H9 (cell line): ENCODE measurements at regions not wholly inside any gene's neighbourhood (a gene's known extent, or its start where the extent isn't known, plus 50 kb on each side); places are given as distances from the start of the nearest gene placed in this dataset.

Experiments
- DNase-seq: peaks from one replicate; pipeline ENCODE4 v3.0.0-alpha.2; 2017
- H2AFZ ChIP-seq: one replicate; pipeline ENCODE4 v1.6.1; 2013; ENCODE audit warnings: mild to moderate bottlenecking, low read length, control low read depth, moderate library complexity
- H2AK5ac ChIP-seq: 2 replicates; pipeline ENCODE4 v1.6.1; 2013; ENCODE audit warnings: low read length, control low read depth, mixed read lengths; ENCODE audit not compliant: insufficient read length
- H2BK120ac ChIP-seq: one replicate; pipeline ENCODE4 v1.6.1; 2013; ENCODE audit warnings: low read depth, mild to moderate bottlenecking, low read length, control low read depth, inconsistent platforms; ENCODE audit not compliant: poor library complexity, severe bottlenecking
- H2BK12ac ChIP-seq: 2 replicates; pipeline ENCODE4 v1.6.1; 2013; ENCODE audit warnings: low read length, control low read depth, mixed read lengths, low read depth; ENCODE audit not compliant: insufficient read length
- H2BK15ac ChIP-seq: 2 replicates; pipeline ENCODE4 v1.6.1; 2013; ENCODE audit warnings: low read depth, low read length, control low read depth
- H2BK20ac ChIP-seq: one replicate; pipeline ENCODE4 v1.6.1; 2013; ENCODE audit warnings: low read depth, mild to moderate bottlenecking, low read length, control low read depth, inconsistent platforms; ENCODE audit not compliant: poor library complexity, severe bottlenecking
- H2BK5ac ChIP-seq: 2 replicates; pipeline ENCODE4 v1.6.1; 2013; ENCODE audit warnings: low read length, control low read depth, mixed read lengths; ENCODE audit not compliant: insufficient read length
- H3K14ac ChIP-seq: 2 replicates; pipeline ENCODE4 v1.6.1; 2013; ENCODE audit warnings: low read length, control low read depth; ENCODE audit not compliant: insufficient read depth
- H3K18ac ChIP-seq: 2 replicates; pipeline ENCODE4 v1.6.1; 2013; ENCODE audit warnings: low read depth, mild to moderate bottlenecking, mixed read lengths, low read length, control low read depth; ENCODE audit not compliant: insufficient read length
- H3K23ac ChIP-seq: 2 replicates; pipeline ENCODE4 v1.6.1; 2013; ENCODE audit warnings: low read length, control low read depth, mixed read lengths, low read depth; ENCODE audit not compliant: insufficient read length
- H3K23me2 ChIP-seq: 2 replicates; pipeline ENCODE4 v1.6.1; 2013; ENCODE audit warnings: low read depth, mild to moderate bottlenecking, mixed read lengths, low read length, control low read depth; ENCODE audit not compliant: insufficient read length, poor library complexity, severe bottlenecking
- H3K27ac ChIP-seq: 2 replicates; pipeline ENCODE4 v1.5.1; 2013; ENCODE audit warnings: low read length, control low read depth, mixed read lengths, low read depth; ENCODE audit not compliant: insufficient read length
- H3K27me3 ChIP-seq: 2 replicates; pipeline ENCODE4 v1.6.1; 2013; ENCODE audit warnings: low read length, control low read depth, inconsistent platforms; ENCODE audit not compliant: insufficient read depth
- H3K4ac ChIP-seq: 2 replicates; pipeline ENCODE4 v1.6.1; 2013; ENCODE audit warnings: low read depth, mild to moderate bottlenecking, control low read depth, inconsistent platforms, low read length, moderate library complexity
- H3K4me1 ChIP-seq: 2 replicates; pipeline ENCODE4 v1.6.1; 2013; ENCODE audit warnings: low read length, control low read depth, inconsistent platforms; ENCODE audit not compliant: insufficient read depth
- H3K4me2 ChIP-seq: 2 replicates; pipeline ENCODE4 v1.6.1; 2013; ENCODE audit warnings: low read length, control low read depth, mixed read lengths; ENCODE audit not compliant: insufficient read length, insufficient read depth
- H3K56ac ChIP-seq: 2 replicates; pipeline ENCODE4 v1.6.1; 2013; ENCODE audit warnings: low read depth, mild to moderate bottlenecking, mixed read lengths, low read length, control low read depth; ENCODE audit not compliant: insufficient read length
- H3K79me1 ChIP-seq: 2 replicates; pipeline ENCODE4 v1.6.1; 2013; ENCODE audit warnings: low read depth, mild to moderate bottlenecking, moderate library complexity, low read length, control low read depth, inconsistent platforms; ENCODE audit not compliant: insufficient read depth, poor library complexity, severe bottlenecking
- H3K79me2 ChIP-seq: 2 replicates; pipeline ENCODE4 v1.6.1; 2013; ENCODE audit warnings: low read length, control low read depth, inconsistent platforms; ENCODE audit not compliant: insufficient read depth
- H3K9ac ChIP-seq: 2 replicates; pipeline ENCODE4 v1.6.1; 2013; ENCODE audit warnings: low read length, control low read depth, mixed read lengths; ENCODE audit not compliant: insufficient read length; ENCODE audit errors: extremely low read depth
- H3K9me3 ChIP-seq: one replicate; pipeline ENCODE4 v1.6.1; 2013; ENCODE audit warnings: low read depth, low read length, inconsistent platforms; ENCODE audit not compliant: control insufficient read depth
- H3T11ph ChIP-seq: one replicate; pipeline ENCODE4 v1.6.1; 2013; ENCODE audit warnings: mild to moderate bottlenecking, low read length, control low read depth, inconsistent platforms
- H4K20me1 ChIP-seq: one replicate; pipeline ENCODE4 v1.6.1; 2013; ENCODE audit not compliant: control insufficient read depth, insufficient read length, insufficient read depth
- H4K5ac ChIP-seq: 2 replicates; pipeline ENCODE4 v1.6.1; 2013; ENCODE audit warnings: low read depth, mild to moderate bottlenecking, mixed read lengths, low read length, control low read depth; ENCODE audit not compliant: insufficient read length
- H4K8ac ChIP-seq: replicated peaks from 2 replicates; pipeline ENCODE4 v1.6.1; 2013; ENCODE audit warnings: low read length, control low read depth, mixed read lengths, low read depth; ENCODE audit not compliant: insufficient read length
- H4K91ac ChIP-seq: 2 replicates; pipeline ENCODE4 v1.6.1; 2013; ENCODE audit warnings: low read depth, mild to moderate bottlenecking, moderate library complexity, mixed read lengths, low read length, control low read depth; ENCODE audit not compliant: insufficient read length
- H3K27ac Mint-ChIP-seq, 3 experiments: 2 replicates in 2 of 3; 3 replicates in 1 of 3; pipeline ENCODE4 v1.8.0; 2020 to 2021; ENCODE audit warnings: mixed read lengths in 3 of 3, mild to moderate bottlenecking in 1 of 3, moderate library complexity in 1 of 3
- H3K27me3 Mint-ChIP-seq: 2 replicates; pipeline ENCODE4 v1.8.0; 2021; ENCODE audit warnings: low read depth, mild to moderate bottlenecking, moderate library complexity, mixed read lengths
- H3K36me3 Mint-ChIP-seq, 3 experiments: 2 replicates in 2 of 3; 3 replicates in 1 of 3; pipeline ENCODE4 v1.8.0; 2020 to 2021; ENCODE audit warnings: low read depth in 3 of 3, mixed read lengths in 3 of 3; ENCODE audit not compliant: insufficient read depth in 1 of 3
- H3K4me1 Mint-ChIP-seq, 2 experiments: 2 replicates each; pipeline ENCODE4 v1.8.0; 2020; ENCODE audit warnings: mixed read lengths in 2 of 2
- H3K4me3 Mint-ChIP-seq, 2 experiments: 2 replicates in 1 of 2; 3 replicates in 1 of 2; pipeline ENCODE4 v1.8.0; 2020 to 2021; ENCODE audit warnings: mild to moderate bottlenecking in 2 of 2, mixed read lengths in 2 of 2, moderate library complexity in 1 of 2
- H3K9me3 Mint-ChIP-seq, 2 experiments: 2 replicates in 1 of 2; 3 replicates in 1 of 2; pipeline ENCODE4 v1.8.0; 2020; ENCODE audit warnings: mild to moderate bottlenecking in 2 of 2, mixed read lengths in 2 of 2, moderate library complexity in 1 of 2
- CTCF ChIP-seq: fragments of 200-600 bp; sonication (generic); conservative IDR thresholded peaks from 3 replicates; pipeline ENCODE4 v1.8.0; 2021; ENCODE audit warnings: antibody characterized with exemption, mild to moderate bottlenecking
- WGBS: extraction: QIAGEN DNeasy Blood & Tissue Kit; methylation state at CpG from one replicate; pipeline ENCODE4 v1.1.7; 2013; ENCODE audit warnings: missing lambda C conversion rate, low lambda C conversion rate, mixed read lengths; ENCODE audit not compliant: insufficient read length; ENCODE audit errors: extremely low coverage; 5-methylcytosine and 5-hydroxymethylcytosine counted together

- H3K9me3 Mint-ChIP-seq = peaks cover 4 to 5% of the 10 kb centered on the region in 2 experiments; a peak in 3 of 5 replicates
- Histone ChIP-seq H4K8ac (no peak overlapping the region), H2AFZ (no peak overlapping the region), H3K18ac (no peak overlapping the region), H3K27me3 (peaks cover 13% of the 10 kb centered on the region; the same call in 1 of the 2 replicates), H3K27ac (no peak overlapping the region), H2BK120ac (no peak overlapping the region), H3K23ac (no peak overlapping the region), H2BK15ac (no peak overlapping the region), H4K5ac (no peak overlapping the region), H3K4me1 (no peaks in the 10 kb centered on the region; the same call in 1 of the 2 replicates), H3K14ac (no peak overlapping the region), H2BK12ac (no peak overlapping the region), H3K79me2 (no peaks in the 10 kb centered on the region), H2BK5ac (no peak overlapping the region), H3K56ac (no peak overlapping the region), H3K79me1 (no peaks in the 10 kb centered on the region), H3K4ac (no peak overlapping the region), H2BK20ac (no peak overlapping the region), H4K20me1 (no peaks in the 10 kb centered on the region), H3T11ph (no peak overlapping the region), H2AK5ac (no peak overlapping the region), H3K9me3 (no peaks in the 10 kb centered on the region), H3K23me2 (peaks cover 7% of the 10 kb centered on the region), H3K9ac (no peak overlapping the region), H4K91ac (no peak overlapping the region), H3K4me2 (no peak overlapping the region)
- no CpG with 5 or more reads among the region's 2 CpGs for WGBS
- H3K27ac Mint-ChIP-seq = no peak overlapping the region; a peak in 1 of 7 replicates
- H3K36me3 Mint-ChIP-seq = peaks cover 0 to 4% (median 0%) of the 10 kb centered on the region in 3 experiments; a peak in 2 of 7 replicates
- peaks cover 51% of the 10 kb centered on the region for H3K27me3 Mint-ChIP-seq
- peaks cover 8 to 9% of the 10 kb centered on the region in 2 experiments for H3K4me1 Mint-ChIP-seq
- DNase-seq = no peak
- no peak overlapping the region for H3K4me3 Mint-ChIP-seq
- no peak for TF ChIP-seq CTCF
Measured at GRCh38 chr9:113692256-113692655, 183.9 kb upstream of the ZNF618 start.
